Immature natural killer cell (primary cell): ENCODE measurements at regions not wholly inside any gene's neighbourhood (a gene's known extent, or its start where the extent isn't known, plus 50 kb on each side); places are given as distances from the start of the nearest gene placed in this dataset.

ENCODE experiments used
- DNase-seq, 3 donors: peaks; one replicate each; pipeline ENCODE4 v3.0.0; 2022; ENCODE audit warnings: mixed read lengths in 1 of 3
- H3K27ac Mint-ChIP-seq, 6 donors: one replicate each; pipeline ENCODE4 v1.8.0; 2020; ENCODE audit warnings: mixed read lengths in 6 of 6, mild to moderate bottlenecking in 5 of 6, inconsistent platforms in 4 of 6, moderate library complexity in 3 of 6
- H3K27me3 Mint-ChIP-seq, 3 donors: one replicate each; pipeline ENCODE4 v1.8.0; 2020 to 2021; ENCODE audit warnings: low read depth in 3 of 3, mild to moderate bottlenecking in 3 of 3, mixed read lengths in 3 of 3, moderate library complexity in 3 of 3, inconsistent platforms in 1 of 3
- H3K36me3 Mint-ChIP-seq, 3 donors: one replicate each; pipeline ENCODE4 v1.8.0; 2020; ENCODE audit warnings: mixed read lengths in 3 of 3, inconsistent platforms in 2 of 3, mild to moderate bottlenecking in 2 of 3
- H3K4me1 Mint-ChIP-seq, 2 donors: one replicate each; pipeline ENCODE4 v1.8.0; 2020; ENCODE audit warnings: inconsistent platforms in 2 of 2, mild to moderate bottlenecking in 2 of 2, mixed read lengths in 2 of 2, moderate library complexity in 1 of 2
- H3K4me3 Mint-ChIP-seq, 5 donors: one replicate each; pipeline ENCODE4 v1.8.0; 2020; ENCODE audit warnings: mild to moderate bottlenecking in 5 of 5, mixed read lengths in 5 of 5, inconsistent platforms in 3 of 5, moderate library complexity in 3 of 5
- H3K9me3 Mint-ChIP-seq, 6 donors: one replicate each; pipeline ENCODE4 v1.8.0; 2020; ENCODE audit warnings: mild to moderate bottlenecking in 6 of 6, mixed read lengths in 6 of 6, inconsistent platforms in 4 of 6, moderate library complexity in 3 of 6

DNA sequence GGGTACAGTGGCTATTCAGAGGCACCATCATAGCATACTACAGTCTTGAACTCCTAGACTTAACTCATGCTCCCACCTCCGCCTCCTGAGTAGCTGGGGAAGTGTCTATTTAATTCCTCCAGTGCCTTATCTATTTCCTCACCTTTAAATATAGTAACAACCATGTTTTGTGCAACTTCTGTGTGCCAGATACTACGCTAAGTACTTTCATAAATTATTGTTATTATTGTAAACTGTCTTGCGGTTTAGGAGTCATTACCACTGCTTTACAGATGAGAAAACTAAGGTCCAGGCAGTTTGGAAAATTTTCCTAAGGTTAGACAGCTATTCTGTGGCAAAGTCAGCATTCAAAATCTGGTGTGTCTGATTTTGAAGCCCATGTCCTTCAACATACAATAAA, 359.1 kb upstream of the XYLT1 start:
- DNase-seq, result no peak
- Mint-ChIP-seq H3K4me1 (no peaks in the 10 kb centered on the region), H3K9me3 (no peaks in the 10 kb centered on the region), H3K27me3 (peaks cover 0 to 3% (median 2%) of the 10 kb centered on the region in 3 donors), H3K36me3 (no peaks in the 10 kb centered on the region), H3K4me3 (no peak overlapping the region), H3K27ac (no peak overlapping the region)

- Mint-ChIP-seq H3K36me3 (no peaks in the 10 kb centered on the region), H3K4me3 (no peak overlapping the region), H3K9me3 (no peaks in the 10 kb centered on the region), H3K27ac (no peak overlapping the region), H3K4me1 (no peaks in the 10 kb centered on the region), H3K27me3 (peaks cover 0 to 3% (median 0%) of the 10 kb centered on the region in 3 donors)
- no peak for DNase-seq
These were observed 357.3 kb upstream of the XYLT1 start for GRCh38 chr16:17828012-17828411.

- no peak for DNase-seq
- Mint-ChIP-seq H3K27ac (no peak overlapping the region), H3K9me3 (no peaks in the 10 kb centered on the region), H3K36me3 (no peaks in the 10 kb centered on the region), H3K27me3 (peaks cover 0 to 3% (median 0%) of the 10 kb centered on the region in 3 donors), H3K4me3 (no peak overlapping the region), H3K4me1 (no peaks in the 10 kb centered on the region)
These were observed 356.6 kb upstream of the XYLT1 start for GRCh38 chr16:17827313-17827712.

GRCh38 chr16:17817943-17818342, 347.2 kb upstream of the XYLT1 start:
- Mint-ChIP-seq H3K27me3 (peaks cover 0 to 4% (median 3%) of the 10 kb centered on the region in 3 donors), H3K27ac (no peak overlapping the region), H3K4me3 (no peak overlapping the region), H3K4me1 (no peaks in the 10 kb centered on the region), H3K9me3 (peaks cover 3 to 11% (median 7%) of the 10 kb centered on the region in 6 donors), H3K36me3 (no peaks in the 10 kb centered on the region)
- no peak for DNase-seq

- Mint-ChIP-seq H3K27me3 (peaks cover 0 to 4% (median 3%) of the 10 kb centered on the region in 3 donors), H3K36me3 (no peaks in the 10 kb centered on the region), H3K4me1 (no peaks in the 10 kb centered on the region), H3K4me3 (no peak overlapping the region), H3K27ac (no peak overlapping the region), H3K9me3 (peaks cover 3 to 11% (median 7%) of the 10 kb centered on the region in 6 donors)
- DNase-seq, result no peak
These were observed 346.5 kb upstream of the XYLT1 start for GRCh38 chr16:17817260-17817659.

GRCh38 chr16:17812771-17813170, 342.0 kb upstream of the XYLT1 start:
- H3K27me3 Mint-ChIP-seq, result peaks cover 2 to 4% (median 3%) of the 10 kb centered on the region in 3 donors
- peaks cover 3 to 11% (median 7%) of the 10 kb centered on the region in 6 donors for H3K9me3 Mint-ChIP-seq
- H3K27ac Mint-ChIP-seq, result no peak overlapping the region
- H3K36me3 Mint-ChIP-seq, result no peaks in the 10 kb centered on the region
- DNase-seq, result no peak
- no peak overlapping the region for H3K4me3 Mint-ChIP-seq
- no peaks in the 10 kb centered on the region for H3K4me1 Mint-ChIP-seq

DNA sequence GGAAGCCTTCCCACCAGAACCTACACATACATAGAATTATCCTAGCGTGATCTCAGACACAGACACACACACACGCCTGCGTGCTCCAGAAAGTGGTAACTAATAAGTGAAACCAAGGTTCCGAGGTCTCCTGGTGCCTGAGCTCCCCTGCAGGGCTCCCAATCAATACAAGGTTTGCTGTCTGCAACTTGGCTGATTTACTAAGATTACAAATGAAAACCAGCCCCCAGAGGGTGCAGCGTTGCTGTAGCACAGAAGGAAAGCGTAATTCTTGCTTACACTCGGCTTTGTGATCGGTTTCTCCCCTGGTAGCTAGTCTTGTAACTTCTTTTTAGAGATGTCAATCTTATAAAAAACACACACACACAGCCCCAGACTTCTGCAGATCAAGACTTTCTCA, 334.1 kb upstream of the XYLT1 start:
- peaks cover 0 to 8% (median 7%) of the 10 kb centered on the region in 3 donors for H3K27me3 Mint-ChIP-seq
- DNase-seq, result no peak
- H3K4me3 Mint-ChIP-seq, result no peak overlapping the region
- no peaks in the 10 kb centered on the region for H3K36me3 Mint-ChIP-seq
- H3K27ac Mint-ChIP-seq, result no peak overlapping the region
- no peaks in the 10 kb centered on the region for H3K4me1 Mint-ChIP-seq
- H3K9me3 Mint-ChIP-seq, result no peaks in the 10 kb centered on the region

DNA sequence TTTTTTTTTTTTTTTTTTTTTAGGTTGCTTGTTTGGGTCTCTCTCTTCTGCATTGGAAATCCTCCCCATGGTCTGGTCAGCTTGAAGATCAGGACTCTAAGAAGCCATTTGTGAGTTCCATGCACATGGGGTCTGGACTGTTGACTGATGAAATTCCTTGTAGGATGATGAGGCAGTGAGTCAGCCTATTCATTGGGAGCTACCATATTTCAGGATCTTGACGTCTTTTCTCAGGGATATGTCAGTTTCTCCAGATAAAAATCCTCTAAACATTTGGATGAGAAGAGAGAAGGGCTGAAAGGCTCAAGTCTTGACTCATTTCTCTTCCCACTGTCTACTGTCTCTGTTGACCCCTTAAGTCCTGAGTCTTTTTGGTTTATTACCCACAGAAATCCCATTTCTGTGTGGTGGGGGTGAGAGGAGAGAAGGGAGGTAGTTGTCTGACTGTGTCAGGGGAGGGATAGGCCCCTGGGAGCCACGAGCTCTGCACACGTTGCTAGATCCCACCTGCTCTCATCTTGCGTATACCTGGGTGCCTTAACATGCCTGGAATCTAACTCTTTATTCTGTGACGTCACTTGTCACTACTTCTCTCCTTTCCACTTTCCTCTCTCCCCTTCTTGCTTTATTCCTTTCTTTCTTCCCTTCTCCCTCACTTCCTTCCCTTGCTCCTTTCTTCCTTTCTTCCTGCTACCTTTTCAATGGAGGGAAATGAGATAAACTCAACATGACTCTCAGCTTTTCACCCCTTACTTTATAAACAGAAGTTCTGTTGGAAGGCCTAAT, 333.1 kb upstream of the XYLT1 start:
- Mint-ChIP-seq H3K4me3 (no peak overlapping the region), H3K36me3 (no peaks in the 10 kb centered on the region), H3K27me3 (peaks cover 0 to 9% (median 8%) of the 10 kb centered on the region in 3 donors), H3K27ac (no peak overlapping the region), H3K4me1 (no peaks in the 10 kb centered on the region), H3K9me3 (peaks cover 0 to 1% (median 0%) of the 10 kb centered on the region in 6 donors)
- no peak for DNase-seq

GRCh38 chr16:17802571-17802970, 331.8 kb upstream of the XYLT1 start:
- Mint-ChIP-seq H3K27ac (no peak overlapping the region), H3K9me3 (peaks cover 0 to 1% (median 0%) of the 10 kb centered on the region in 6 donors)

DNA sequence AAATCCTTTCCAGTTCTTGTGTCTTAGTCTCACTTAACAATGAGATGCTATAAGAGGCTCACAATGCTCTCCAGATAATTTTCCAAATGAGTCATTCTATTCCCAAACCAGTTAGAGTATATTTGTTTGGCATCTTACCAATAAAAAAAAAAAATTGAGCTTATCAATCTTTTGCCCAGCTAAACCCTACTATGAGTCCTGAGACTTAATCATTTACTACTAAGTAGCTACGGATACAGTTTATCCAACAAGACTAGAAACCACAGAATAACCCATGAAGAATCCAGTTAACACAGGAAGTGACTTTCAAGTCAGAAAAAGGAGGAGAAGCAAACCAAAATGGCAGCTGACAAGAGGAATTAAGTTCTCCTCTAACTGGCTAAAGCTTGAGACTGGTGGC, 330.3 kb upstream of the XYLT1 start:
- Mint-ChIP-seq H3K27ac (no peak overlapping the region), H3K27me3 (peaks cover 0 to 16% (median 5%) of the 10 kb centered on the region in 3 donors), H3K4me1 (no peaks in the 10 kb centered on the region), H3K36me3 (no peaks in the 10 kb centered on the region), H3K4me3 (no peak overlapping the region), H3K9me3 (peaks cover 0 to 1% (median 0%) of the 10 kb centered on the region in 6 donors)
- DNase-seq, result no peak

More at GRCh38 chr16:17802571-17802970, 331.8 kb upstream of the XYLT1 start:
- H3K4me1 Mint-ChIP-seq, result no peaks in the 10 kb centered on the region
- no peak overlapping the region for H3K4me3 Mint-ChIP-seq
- H3K27me3 Mint-ChIP-seq, result peaks cover 0 to 12% (median 6%) of the 10 kb centered on the region in 3 donors
- no peak for DNase-seq
- no peaks in the 10 kb centered on the region for H3K36me3 Mint-ChIP-seq

DNA sequence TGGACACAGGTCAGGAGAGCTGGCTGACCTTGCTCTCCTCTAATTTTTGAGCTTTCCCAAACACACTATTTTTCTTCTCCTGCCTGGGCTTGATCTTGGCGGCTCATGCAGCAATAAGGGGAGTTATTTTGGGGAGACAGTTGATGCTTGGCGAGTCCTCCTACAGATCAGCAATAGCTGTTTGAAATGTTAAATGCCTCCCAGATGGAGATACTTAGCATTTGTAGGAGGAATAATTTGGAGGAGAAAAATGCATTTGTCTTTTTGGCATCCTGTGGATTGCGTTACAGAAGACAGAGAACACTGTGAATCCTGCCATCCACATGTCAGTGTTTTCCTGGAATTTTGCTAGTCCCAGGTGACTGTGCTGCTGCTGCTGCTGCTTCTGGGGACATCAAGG, 328.0 kb upstream of the XYLT1 start:
- no peaks in the 10 kb centered on the region for H3K36me3 Mint-ChIP-seq
- peaks cover 0 to 13% (median 3%) of the 10 kb centered on the region in 3 donors for H3K27me3 Mint-ChIP-seq
- H3K27ac Mint-ChIP-seq, result no peak overlapping the region
- no peaks in the 10 kb centered on the region for H3K4me1 Mint-ChIP-seq
- no peak for DNase-seq
- H3K4me3 Mint-ChIP-seq, result no peak overlapping the region
- peaks cover 0 to 1% (median 0%) of the 10 kb centered on the region in 6 donors for H3K9me3 Mint-ChIP-seq

DNA sequence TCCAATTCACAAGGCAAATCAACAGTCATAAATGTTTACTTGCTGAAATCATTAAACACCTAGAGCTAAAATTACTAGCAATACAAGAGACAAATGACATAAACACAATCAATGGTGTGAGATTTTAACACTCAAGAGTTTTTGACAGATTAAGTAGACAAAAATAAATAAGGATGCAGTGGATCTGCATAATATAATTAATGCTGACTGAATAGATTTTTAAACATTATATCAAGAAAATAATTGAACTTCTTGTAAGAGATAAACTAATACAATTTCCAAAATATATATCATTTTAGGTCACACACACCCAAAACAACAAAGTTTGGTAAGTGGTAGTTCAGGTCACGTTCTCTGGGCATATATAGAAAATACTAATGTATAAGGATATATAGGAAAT, 322.6 kb upstream of the XYLT1 start:
- Mint-ChIP-seq H3K27ac (no peak overlapping the region), H3K36me3 (no peaks in the 10 kb centered on the region), H3K4me1 (no peaks in the 10 kb centered on the region), H3K9me3 (no peaks in the 10 kb centered on the region), H3K4me3 (no peak overlapping the region), H3K27me3 (peaks cover 2 to 18% (median 4%) of the 10 kb centered on the region in 3 donors)
- DNase-seq, result no peak

GRCh38 chr16:17784073-17784472, 313.3 kb upstream of the XYLT1 start:
- Mint-ChIP-seq H3K4me3 (no peak overlapping the region), H3K36me3 (no peaks in the 10 kb centered on the region), H3K9me3 (no peaks in the 10 kb centered on the region), H3K4me1 (no peaks in the 10 kb centered on the region), H3K27me3 (peaks cover 0 to 10% (median 7%) of the 10 kb centered on the region in 3 donors), H3K27ac (no peak overlapping the region)
- DNase-seq, result no peak

- Mint-ChIP-seq H3K4me1 (no peaks in the 10 kb centered on the region), H3K36me3 (no peaks in the 10 kb centered on the region), H3K27me3 (peaks cover 2 to 18% (median 5%) of the 10 kb centered on the region in 3 donors), H3K9me3 (peaks cover 0 to 3% (median 0%) of the 10 kb centered on the region in 6 donors), H3K27ac (no peak overlapping the region), H3K4me3 (no peak overlapping the region)
- no peak for DNase-seq
These were observed 309.4 kb upstream of the XYLT1 start for GRCh38 chr16:17780181-17780580.
